ENCODE measurements at regions not wholly inside any gene's neighbourhood (a gene's known extent, or its start where the extent isn't known, plus 50 kb on each side); places are given as distances from the start of the nearest gene placed in this dataset.
A peak's percentile ranks its signal among the peaks of the same experiment; 100 is the strongest.

DNA sequence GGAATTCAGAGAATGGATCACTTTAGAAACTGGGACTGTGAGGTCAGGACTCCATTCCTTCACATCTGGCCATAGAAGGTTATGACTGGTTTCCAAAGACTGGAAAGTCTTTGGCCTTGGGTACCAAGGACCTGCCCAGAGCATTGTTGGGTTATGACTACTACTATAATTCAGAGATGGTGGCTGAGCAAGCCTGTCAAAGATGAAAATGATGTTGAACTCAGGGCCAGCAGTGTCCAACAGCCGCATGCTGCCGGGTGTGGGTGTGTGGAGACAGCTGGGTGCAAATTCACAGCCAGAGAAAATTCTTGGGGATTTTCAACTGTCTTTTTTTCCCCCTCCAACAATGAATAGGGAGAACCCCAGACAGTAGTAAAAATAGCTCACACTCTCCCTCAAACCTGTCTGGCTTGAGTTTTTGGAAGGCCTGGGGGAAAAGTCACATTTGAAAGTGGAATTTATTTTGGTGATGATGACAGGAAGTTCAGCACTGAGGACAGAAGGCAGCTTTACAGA is 166.8 kb upstream of the NCAM1 start:
- CTCF ChIA-PET, result no interaction called here
- no peak for ATAC-seq (ENCODE audit: poor library complexity)
- DNase-seq, result no peak
- TF ChIP-seq, protein P1, sequence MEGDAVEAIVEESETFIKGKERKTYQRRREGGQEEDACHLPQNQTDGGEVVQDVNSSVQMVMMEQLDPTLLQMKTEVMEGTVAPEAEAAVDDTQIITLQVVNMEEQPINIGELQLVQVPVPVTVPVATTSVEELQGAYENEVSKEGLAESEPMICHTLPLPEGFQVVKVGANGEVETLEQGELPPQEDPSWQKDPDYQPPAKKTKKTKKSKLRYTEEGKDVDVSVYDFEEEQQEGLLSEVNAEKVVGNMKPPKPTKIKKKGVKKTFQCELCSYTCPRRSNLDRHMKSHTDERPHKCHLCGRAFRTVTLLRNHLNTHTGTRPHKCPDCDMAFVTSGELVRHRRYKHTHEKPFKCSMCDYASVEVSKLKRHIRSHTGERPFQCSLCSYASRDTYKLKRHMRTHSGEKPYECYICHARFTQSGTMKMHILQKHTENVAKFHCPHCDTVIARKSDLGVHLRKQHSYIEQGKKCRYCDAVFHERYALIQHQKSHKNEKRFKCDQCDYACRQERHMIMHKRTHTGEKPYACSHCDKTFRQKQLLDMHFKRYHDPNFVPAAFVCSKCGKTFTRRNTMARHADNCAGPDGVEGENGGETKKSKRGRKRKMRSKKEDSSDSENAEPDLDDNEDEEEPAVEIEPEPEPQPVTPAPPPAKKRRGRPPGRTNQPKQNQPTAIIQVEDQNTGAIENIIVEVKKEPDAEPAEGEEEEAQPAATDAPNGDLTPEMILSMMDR (IDR thresholded peaks at IDR 0.05), result no peak
- H3K36me3 ChIP-seq (ENCODE audit: insufficient read depth, low read length), result no peaks in the 10 kb centered on the region
- no peaks in the 10 kb centered on the region for H3K9me3 Mint-ChIP-seq
- H3K27me3 ChIP-seq (ENCODE audit: control insufficient read depth in 1 of 2, insufficient read depth in 2 of 2, low read length in 2 of 2), result peaks cover 0 to 3% of the 10 kb centered on the region in 2 experiments
- no peaks in the 10 kb centered on the region for H3K27me3 Mint-ChIP-seq
- H3K27ac Mint-ChIP-seq, result no peak overlapping the region
- H3K4me1 ChIP-seq (ENCODE audit: insufficient read depth, low read length), result no peaks in the 10 kb centered on the region
- intact Hi-C loops (cut with DNase I, micrococcal nuclease), result loop anchor here (2.0 to 5.0 kb wide), 3 partner anchors 502 to 576 kb away; no protein-coding TSS in a partner anchor
- POLR2A ChIA-PET, result no interaction called here
- no peak overlapping the region for H3K27ac ChIP-seq (ENCODE audit: low read depth in 1 of 2, low read length in 2 of 2)
- H3K4me3 Mint-ChIP-seq, result no peak overlapping the region
- no peaks in the 10 kb centered on the region for H3K9me3 ChIP-seq (ENCODE audit: control insufficient read depth in 1 of 2, insufficient read depth in 1 of 2, low read length in 2 of 2)
- no peak overlapping the region for H3K4me3 ChIP-seq (ENCODE audit: low read length)
- no peaks in the 10 kb centered on the region for H3K36me3 Mint-ChIP-seq (ENCODE audit: low read depth)
- H3K4me1 Mint-ChIP-seq (ENCODE audit: low read depth), result peaks cover 5% of the 10 kb centered on the region

DNA sequence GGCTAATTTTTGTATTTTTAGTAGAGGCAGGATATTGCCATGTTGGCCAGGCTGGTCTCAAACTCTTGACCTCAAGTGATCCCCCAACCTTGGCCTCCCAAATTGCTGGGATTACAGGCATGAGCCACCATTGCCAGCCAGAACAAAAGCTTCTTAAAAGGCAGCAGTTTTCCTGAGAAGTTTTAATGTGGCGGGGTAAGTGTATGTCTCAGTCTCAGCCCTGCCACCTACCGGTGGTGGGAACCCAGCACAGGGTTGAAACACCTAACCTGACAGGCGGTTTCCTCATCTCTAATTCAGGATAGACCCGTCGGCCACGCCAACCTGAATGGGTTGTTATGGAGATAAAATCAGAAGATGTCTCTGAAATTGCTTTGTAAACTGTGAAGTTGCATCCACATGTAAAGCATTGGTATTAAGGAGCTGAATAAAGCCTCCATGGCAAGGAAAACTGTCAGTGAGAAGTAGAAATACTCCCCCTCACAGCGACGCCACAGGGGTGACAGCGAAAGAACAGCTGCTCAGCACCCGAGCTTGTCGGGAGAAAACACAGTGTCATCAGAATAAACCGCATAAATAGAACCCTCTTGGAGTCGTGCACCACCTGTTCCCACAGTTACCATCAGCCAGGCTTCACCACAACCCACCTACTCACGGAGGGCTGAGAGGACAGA is 165.9 kb upstream of the NCAM1 start:
- Mint-ChIP-seq H3K36me3 (ENCODE audit: low read depth) (no peaks in the 10 kb centered on the region), H3K27me3 (no peaks in the 10 kb centered on the region), H3K4me3 (no peak overlapping the region), H3K9me3 (no peaks in the 10 kb centered on the region), H3K4me1 (ENCODE audit: low read depth) (peaks cover 5% of the 10 kb centered on the region), H3K27ac (no peak overlapping the region)
- no peaks in the 10 kb centered on the region for H3K9me3 ChIP-seq (ENCODE audit: control insufficient read depth in 1 of 2, insufficient read depth in 1 of 2, low read length in 2 of 2)
- intact Hi-C loops (cut with DNase I, micrococcal nuclease), result loop anchor here (2.0 kb wide), 2 partner anchors 504 to 576 kb away; no protein-coding TSS in a partner anchor
- H3K36me3 ChIP-seq (ENCODE audit: insufficient read depth, low read length), result no peaks in the 10 kb centered on the region
- POLR2A ChIA-PET, result no interaction called here
- H3K4me3 ChIP-seq (ENCODE audit: low read length), result no peak overlapping the region
- no peak overlapping the region for H3K27ac ChIP-seq (ENCODE audit: low read depth in 1 of 2, low read length in 2 of 2)
- TF ChIP-seq, protein P1 (IDR thresholded peaks at IDR 0.05), result peak; percentile 45
- CTCF ChIA-PET, result interaction anchor here (0.7 kb wide), 1 partner anchor 142 kb away, joined by 4 read pairs; no protein-coding TSS in a partner anchor
- no peaks in the 10 kb centered on the region for H3K4me1 ChIP-seq (ENCODE audit: insufficient read depth, low read length)
- peaks cover 0 to 3% of the 10 kb centered on the region in 2 experiments for H3K27me3 ChIP-seq (ENCODE audit: control insufficient read depth in 1 of 2, insufficient read depth in 2 of 2, low read length in 2 of 2)
- peak in 5 of 14 experiments; percentile 0 to 27 (median 21) for DNase-seq
- ATAC-seq (ENCODE audit: poor library complexity), result no peak

DNA sequence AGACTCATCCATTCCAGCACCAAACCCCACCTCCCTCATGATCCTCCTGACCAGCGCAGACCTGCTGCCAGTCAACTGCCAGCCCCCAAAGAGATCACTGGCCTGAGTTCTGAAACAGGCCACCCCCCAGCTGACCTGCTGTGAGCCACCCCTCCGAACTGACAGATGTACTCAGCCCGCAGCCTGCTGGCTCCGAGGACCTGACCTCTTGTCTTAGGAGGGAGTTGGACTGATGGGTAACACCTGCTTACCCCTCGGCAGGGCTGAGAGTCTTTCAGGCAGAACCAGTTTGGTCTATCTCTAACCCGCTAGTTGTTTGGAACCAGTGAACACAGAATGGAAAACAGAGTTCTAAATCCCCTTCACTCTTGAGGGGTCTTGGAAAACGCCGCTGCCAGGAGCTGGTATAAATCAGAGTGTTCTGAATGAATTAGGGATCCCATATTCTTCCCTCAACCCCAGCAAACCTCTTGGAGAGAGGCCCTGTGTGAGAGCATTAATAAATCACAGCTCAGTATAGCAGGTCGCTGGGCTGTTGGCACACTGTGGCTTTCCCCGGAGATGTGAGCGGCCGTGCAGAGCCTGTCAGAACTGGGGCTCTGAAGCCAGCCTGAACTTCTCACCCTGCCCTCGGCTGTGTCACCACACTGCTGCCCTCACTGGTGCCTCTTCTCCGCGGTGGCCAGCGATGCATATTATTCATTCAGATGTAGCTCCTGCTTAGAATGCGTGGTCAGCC is 165.1 kb upstream of the NCAM1 start:
- H3K4me1 ChIP-seq (ENCODE audit: insufficient read depth, low read length), result no peaks in the 10 kb centered on the region
- H3K9me3 Mint-ChIP-seq, result no peaks in the 10 kb centered on the region
- no peak overlapping the region for H3K4me3 ChIP-seq (ENCODE audit: low read length)
- TF ChIP-seq, protein P1 (IDR thresholded peaks at IDR 0.05), result no peak
- H3K4me3 Mint-ChIP-seq, result no peak overlapping the region
- no peak overlapping the region for H3K27ac ChIP-seq (ENCODE audit: low read depth in 1 of 2, low read length in 2 of 2)
- no peaks in the 10 kb centered on the region for H3K36me3 Mint-ChIP-seq (ENCODE audit: low read depth)
- no peaks in the 10 kb centered on the region for H3K9me3 ChIP-seq (ENCODE audit: control insufficient read depth in 1 of 2, insufficient read depth in 1 of 2, low read length in 2 of 2)
- ATAC-seq (ENCODE audit: poor library complexity) (no peak), DNase-seq (no peak)
- H3K27me3 ChIP-seq (ENCODE audit: control insufficient read depth in 1 of 2, insufficient read depth in 2 of 2, low read length in 2 of 2), result no peaks in the 10 kb centered on the region
- ChIA-PET CTCF (no interaction called here), POLR2A (no interaction called here)
- peaks cover 4% of the 10 kb centered on the region for H3K27me3 Mint-ChIP-seq
- no peaks in the 10 kb centered on the region for H3K36me3 ChIP-seq (ENCODE audit: insufficient read depth, low read length)
- peaks cover 5% of the 10 kb centered on the region for H3K4me1 Mint-ChIP-seq (ENCODE audit: low read depth)
- intact Hi-C loops (cut with DNase I, micrococcal nuclease), result loop anchor here (2.0 kb wide), 2 partner anchors 505 to 577 kb away; no protein-coding TSS in a partner anchor
- H3K27ac Mint-ChIP-seq, result no peak overlapping the region

Data from CD4-positive, alpha-beta T cell (primary cell).